Astrocyte (in vitro differentiated cells and primary cell): ENCODE measurements at regions not wholly inside any gene's neighbourhood (a gene's known extent, or its start where the extent isn't known, plus 50 kb on each side); places are given as distances from the start of the nearest gene placed in this dataset.

Experiments
- DNase-seq: peaks from one replicate; pipeline ENCODE4 v3.0.0-alpha.2; 2010; ENCODE audit warnings: low read depth
- FAIRE-seq: peaks from 2 replicates; lab custom pipeline; 2011; peaks lifted over from hg19 to GRCh38; lab: Jason Lieb, UNC
- H2AFZ ChIP-seq: 2 replicates; pipeline ENCODE4 v1.6.0; 2012; ENCODE audit warnings: low read depth, low read length, inconsistent platforms
- H3K27ac ChIP-seq: 2 replicates; pipeline ENCODE4 v1.5.1; 2011; ENCODE audit warnings: low read depth, low read length, inconsistent platforms
- H3K27me3 ChIP-seq: 2 replicates; pipeline ENCODE4 v1.6.0; 2011; ENCODE audit warnings: low read length, inconsistent platforms; ENCODE audit not compliant: insufficient read depth
- H3K36me3 ChIP-seq: 2 replicates; pipeline ENCODE4 v1.5.1; 2011; ENCODE audit warnings: low read length, inconsistent platforms; ENCODE audit not compliant: insufficient read depth
- H3K4me1 ChIP-seq: 2 replicates; pipeline ENCODE4 v1.5.1; 2011; ENCODE audit warnings: low read length, inconsistent platforms; ENCODE audit not compliant: insufficient read depth
- H3K4me2 ChIP-seq: 2 replicates; pipeline ENCODE4 v1.6.0; 2012; ENCODE audit warnings: low read length, inconsistent platforms
- H3K4me3 ChIP-seq: 2 replicates; pipeline ENCODE4 v1.5.1; 2011; ENCODE audit warnings: low read depth, mild to moderate bottlenecking, low read length, inconsistent platforms; ENCODE audit not compliant: insufficient read depth
- H3K79me2 ChIP-seq: 2 replicates; pipeline ENCODE4 v1.6.0; 2012; ENCODE audit warnings: mild to moderate bottlenecking, low read length, inconsistent platforms; ENCODE audit not compliant: insufficient read depth
- H3K9ac ChIP-seq: 2 replicates; pipeline ENCODE4 v1.6.0; 2012; ENCODE audit warnings: mild to moderate bottlenecking, low read length, inconsistent platforms
- H3K9me3 ChIP-seq: 2 replicates; pipeline ENCODE4 v1.5.1; 2012; ENCODE audit warnings: low read depth, mild to moderate bottlenecking, low read length, inconsistent platforms; ENCODE audit not compliant: insufficient read depth
- H4K20me1 ChIP-seq: 2 replicates; pipeline ENCODE4 v1.6.0; 2012; ENCODE audit warnings: low read length, inconsistent platforms; ENCODE audit not compliant: insufficient read depth
- H3K27ac Mint-ChIP-seq: one replicate; pipeline ENCODE4 v1.8.0; 2021; ENCODE audit warnings: mild to moderate bottlenecking, mixed read lengths; ENCODE audit not compliant: unreplicated experiment
- H3K27me3 Mint-ChIP-seq: one replicate; pipeline ENCODE4 v1.8.0; 2021; ENCODE audit warnings: low read depth, mixed read lengths; ENCODE audit not compliant: unreplicated experiment
- H3K36me3 Mint-ChIP-seq: one replicate; pipeline ENCODE4 v1.8.0; 2021; ENCODE audit warnings: low read depth, mixed read lengths; ENCODE audit not compliant: unreplicated experiment
- H3K4me1 Mint-ChIP-seq: one replicate; pipeline ENCODE4 v1.8.0; 2021; ENCODE audit warnings: low read depth, mixed read lengths; ENCODE audit not compliant: unreplicated experiment
- H3K4me3 Mint-ChIP-seq: one replicate; pipeline ENCODE4 v1.8.0; 2021; ENCODE audit warnings: mild to moderate bottlenecking, moderate library complexity, mixed read lengths; ENCODE audit not compliant: unreplicated experiment
- H3K9me3 Mint-ChIP-seq: one replicate; pipeline ENCODE4 v1.8.0; 2021; ENCODE audit warnings: mild to moderate bottlenecking, mixed read lengths; ENCODE audit not compliant: unreplicated experiment
- EZH2 ChIP-seq: IDR thresholded peaks from 2 replicates; pipeline ENCODE4 v1.6.1; 2012; ENCODE audit warnings: mild to moderate bottlenecking, low read length, inconsistent platforms; ENCODE audit not compliant: insufficient read depth
- TF ChIP-seq, protein P1 (sequence below): IDR thresholded peaks from 2 replicates; pipeline ENCODE4 v1.5.1; 2011; ENCODE audit warnings: low read depth, mild to moderate bottlenecking, inconsistent platforms, low read length, moderate library complexity; ENCODE audit not compliant: insufficient read depth

DNA sequence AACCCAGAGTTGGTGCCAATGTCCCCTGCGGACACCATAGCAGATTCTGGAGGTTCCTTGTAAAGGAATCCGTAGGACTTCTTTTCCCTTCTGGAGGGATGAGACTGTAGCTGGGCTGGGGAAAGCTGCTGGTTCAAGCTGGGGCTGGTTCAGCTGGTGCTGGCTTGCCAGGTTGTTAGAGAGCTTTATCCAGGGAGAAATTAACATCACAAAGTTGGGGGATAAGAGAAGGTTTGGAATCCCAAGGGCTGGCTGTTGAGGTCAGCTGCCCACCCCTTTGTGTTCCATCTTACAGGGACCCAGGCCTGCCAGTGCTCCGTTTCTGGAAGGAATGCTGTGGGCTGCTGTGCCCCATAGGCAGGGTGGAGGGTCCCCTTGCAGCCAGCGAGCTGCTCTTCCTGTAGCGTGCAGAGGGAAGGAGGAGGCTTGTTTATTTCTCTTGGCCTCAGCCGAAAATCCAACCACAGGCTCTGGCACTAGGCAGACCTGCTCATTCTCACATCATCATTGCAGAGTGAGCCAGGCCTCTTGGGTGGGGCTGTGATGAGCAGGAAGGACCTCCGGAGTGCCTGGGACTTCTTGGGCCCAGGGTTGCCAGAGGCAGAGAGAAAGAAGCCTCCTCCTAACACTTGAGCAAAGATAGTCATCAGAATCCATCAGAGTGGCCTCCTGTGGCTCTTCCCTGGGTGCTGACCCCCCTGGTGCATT, 251.1 kb downstream of the SEC14L1 start:
- peaks cover 53% of the 10 kb centered on the region for H4K20me1 ChIP-seq
- H3K4me3 ChIP-seq = no peak overlapping the region
- H2AFZ ChIP-seq = no peak overlapping the region
- no peaks in the 10 kb centered on the region for H3K36me3 ChIP-seq
- peak; percentile 98 for DNase-seq
- Mint-ChIP-seq H3K27me3 (no peaks in the 10 kb centered on the region), H3K27ac (peak overlapping the region; percentile 31), H3K4me3 (no peak overlapping the region), H3K9me3 (no peaks in the 10 kb centered on the region), H3K4me1 (peaks cover 52% of the 10 kb centered on the region), H3K36me3 (peaks cover 5% of the 10 kb centered on the region)
- peak overlapping the region; percentile 80 for H3K9ac ChIP-seq
- TF ChIP-seq EZH2 = no peak
- TF ChIP-seq, protein P1, sequence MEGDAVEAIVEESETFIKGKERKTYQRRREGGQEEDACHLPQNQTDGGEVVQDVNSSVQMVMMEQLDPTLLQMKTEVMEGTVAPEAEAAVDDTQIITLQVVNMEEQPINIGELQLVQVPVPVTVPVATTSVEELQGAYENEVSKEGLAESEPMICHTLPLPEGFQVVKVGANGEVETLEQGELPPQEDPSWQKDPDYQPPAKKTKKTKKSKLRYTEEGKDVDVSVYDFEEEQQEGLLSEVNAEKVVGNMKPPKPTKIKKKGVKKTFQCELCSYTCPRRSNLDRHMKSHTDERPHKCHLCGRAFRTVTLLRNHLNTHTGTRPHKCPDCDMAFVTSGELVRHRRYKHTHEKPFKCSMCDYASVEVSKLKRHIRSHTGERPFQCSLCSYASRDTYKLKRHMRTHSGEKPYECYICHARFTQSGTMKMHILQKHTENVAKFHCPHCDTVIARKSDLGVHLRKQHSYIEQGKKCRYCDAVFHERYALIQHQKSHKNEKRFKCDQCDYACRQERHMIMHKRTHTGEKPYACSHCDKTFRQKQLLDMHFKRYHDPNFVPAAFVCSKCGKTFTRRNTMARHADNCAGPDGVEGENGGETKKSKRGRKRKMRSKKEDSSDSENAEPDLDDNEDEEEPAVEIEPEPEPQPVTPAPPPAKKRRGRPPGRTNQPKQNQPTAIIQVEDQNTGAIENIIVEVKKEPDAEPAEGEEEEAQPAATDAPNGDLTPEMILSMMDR = no peak
- peak overlapping the region; percentile 77 for H3K4me2 ChIP-seq
- no peaks in the 10 kb centered on the region for H3K9me3 ChIP-seq
- H3K79me2 ChIP-seq = peaks cover 93% of the 10 kb centered on the region
- peak; percentile 95 for FAIRE-seq
- no peaks in the 10 kb centered on the region for H3K27me3 ChIP-seq
- H3K27ac ChIP-seq = peak overlapping the region; percentile 95
- H3K4me1 ChIP-seq = peaks cover 64% of the 10 kb centered on the region

DNA sequence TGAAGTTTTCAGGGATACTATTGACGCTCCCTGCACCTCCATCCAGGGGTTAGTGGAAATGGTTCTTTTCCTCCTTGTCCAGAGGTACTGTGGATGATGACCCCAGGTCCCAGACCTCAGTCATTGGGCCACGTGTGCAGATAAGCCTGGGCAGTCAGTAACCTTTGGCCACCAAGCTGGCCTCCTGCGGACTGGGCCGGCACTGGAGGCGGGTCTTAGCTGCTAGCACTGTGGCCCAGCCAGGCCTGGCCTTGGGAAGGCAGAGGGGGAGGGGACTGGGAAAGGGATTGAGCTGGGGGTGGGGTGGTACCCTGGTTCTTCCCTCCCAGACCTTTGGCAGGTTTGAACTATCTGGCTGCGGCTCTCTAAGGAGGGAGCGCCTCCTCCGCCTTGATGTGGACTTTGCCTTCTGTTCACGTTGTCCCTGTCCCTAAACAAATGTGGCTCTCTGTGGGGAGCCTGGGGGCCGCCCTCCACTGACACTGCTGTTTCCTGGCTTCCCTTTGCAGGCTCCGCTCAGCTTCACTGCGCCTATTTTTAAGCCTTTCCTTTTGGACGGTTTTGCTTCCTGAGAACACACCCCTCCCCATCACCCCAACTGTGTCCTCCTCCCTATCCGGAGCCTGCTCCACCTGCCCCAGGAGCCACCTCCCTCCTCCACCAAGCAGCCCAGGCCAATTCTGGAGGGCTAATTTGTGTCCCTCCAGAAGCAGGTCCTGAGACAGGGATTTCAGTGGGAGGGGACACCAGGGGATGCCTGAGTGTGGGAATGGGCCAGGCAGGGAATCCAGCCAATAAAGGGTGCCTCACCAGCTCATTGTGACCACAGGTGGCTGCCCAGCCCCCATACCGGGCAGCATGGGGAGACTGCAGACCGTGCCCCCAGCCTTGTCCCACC, 251.9 kb downstream of the SEC14L1 start:
- H3K9ac ChIP-seq = peak overlapping the region; percentile 80
- H3K4me3 ChIP-seq = no peak overlapping the region
- no peaks in the 10 kb centered on the region for H3K36me3 ChIP-seq
- FAIRE-seq (no peak), DNase-seq (no peak)
- H3K9me3 ChIP-seq = no peaks in the 10 kb centered on the region
- H3K27me3 Mint-ChIP-seq = no peaks in the 10 kb centered on the region
- peak overlapping the region; percentile 95 for H3K27ac ChIP-seq
- no peaks in the 10 kb centered on the region for H3K27me3 ChIP-seq
- peaks cover 64% of the 10 kb centered on the region for H3K4me1 ChIP-seq
- peaks cover 6% of the 10 kb centered on the region for H3K36me3 Mint-ChIP-seq
- no peaks in the 10 kb centered on the region for H3K9me3 Mint-ChIP-seq
- H4K20me1 ChIP-seq = peaks cover 54% of the 10 kb centered on the region
- H3K79me2 ChIP-seq = peaks cover 93% of the 10 kb centered on the region
- H3K27ac Mint-ChIP-seq = no peak overlapping the region
- no peak overlapping the region for H2AFZ ChIP-seq
- H3K4me2 ChIP-seq = peak overlapping the region; percentile 77
- no peak overlapping the region for H3K4me3 Mint-ChIP-seq
- TF ChIP-seq, protein P1 = no peak
- no peak for TF ChIP-seq EZH2
- H3K4me1 Mint-ChIP-seq = peaks cover 45% of the 10 kb centered on the region
